Thyroid gland (tissue), 4 donors: ENCODE measurements at regions not wholly inside any gene's neighbourhood (a gene's known extent, or its start where the extent isn't known, plus 50 kb on each side); places are given as distances from the start of the nearest gene placed in this dataset.

Experiments
- POLR2A ChIP-seq, 2 donors: fragments of 450-650 bp; IDR thresholded peaks; one replicate each; pipeline ENCODE4 v1.6.1; 2017; ENCODE audit warnings: antibody characterized with exemption in 2 of 2, mild to moderate bottlenecking in 2 of 2, moderate library complexity in 1 of 2
- TF ChIP-seq, protein P1 (sequence below), 6 experiments: fragments of 200-600 bp in 3 of 6; fragments of 450-650 bp in 3 of 6; sonication (generic) in 3 of 6; IDR thresholded peaks; one replicate each; pipeline ENCODE4 v1.5.1; 2016 to 2019; ENCODE audit warnings: antibody characterized with exemption in 6 of 6, mild to moderate bottlenecking in 2 of 6, inconsistent platforms in 1 of 6, moderate library complexity in 1 of 6

DNA sequence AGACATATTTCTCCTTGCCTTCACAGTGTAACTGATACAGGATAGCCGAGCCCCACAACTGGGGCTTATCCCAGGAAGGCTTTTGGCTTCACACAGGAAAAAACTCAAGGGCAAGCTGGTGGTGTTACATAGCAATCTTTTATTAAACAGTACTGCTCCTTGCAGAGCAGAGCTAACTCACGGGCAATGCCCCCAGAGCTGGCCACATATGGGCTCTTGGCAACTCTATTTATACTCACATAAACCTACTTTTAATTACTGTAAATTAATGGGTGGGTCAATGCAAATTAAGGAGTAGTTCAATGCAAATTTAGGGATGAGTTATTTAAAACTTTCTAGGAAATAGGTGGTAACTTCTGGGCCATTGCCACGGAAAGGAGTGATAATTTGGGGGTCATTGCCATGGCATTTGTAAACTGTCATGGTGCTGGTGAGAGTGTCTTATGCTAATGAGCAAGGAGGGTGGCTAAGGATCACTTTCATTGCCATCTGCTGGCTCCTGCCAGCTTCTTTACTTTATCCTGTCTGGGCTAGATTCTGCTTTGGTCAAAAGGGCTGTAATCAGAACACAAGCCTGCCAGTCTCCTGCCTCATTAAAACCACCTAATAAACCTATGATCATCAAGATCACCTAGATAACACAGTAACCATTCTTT lies 288.8 kb downstream of the CENPC start:
- TF ChIP-seq, protein P1, sequence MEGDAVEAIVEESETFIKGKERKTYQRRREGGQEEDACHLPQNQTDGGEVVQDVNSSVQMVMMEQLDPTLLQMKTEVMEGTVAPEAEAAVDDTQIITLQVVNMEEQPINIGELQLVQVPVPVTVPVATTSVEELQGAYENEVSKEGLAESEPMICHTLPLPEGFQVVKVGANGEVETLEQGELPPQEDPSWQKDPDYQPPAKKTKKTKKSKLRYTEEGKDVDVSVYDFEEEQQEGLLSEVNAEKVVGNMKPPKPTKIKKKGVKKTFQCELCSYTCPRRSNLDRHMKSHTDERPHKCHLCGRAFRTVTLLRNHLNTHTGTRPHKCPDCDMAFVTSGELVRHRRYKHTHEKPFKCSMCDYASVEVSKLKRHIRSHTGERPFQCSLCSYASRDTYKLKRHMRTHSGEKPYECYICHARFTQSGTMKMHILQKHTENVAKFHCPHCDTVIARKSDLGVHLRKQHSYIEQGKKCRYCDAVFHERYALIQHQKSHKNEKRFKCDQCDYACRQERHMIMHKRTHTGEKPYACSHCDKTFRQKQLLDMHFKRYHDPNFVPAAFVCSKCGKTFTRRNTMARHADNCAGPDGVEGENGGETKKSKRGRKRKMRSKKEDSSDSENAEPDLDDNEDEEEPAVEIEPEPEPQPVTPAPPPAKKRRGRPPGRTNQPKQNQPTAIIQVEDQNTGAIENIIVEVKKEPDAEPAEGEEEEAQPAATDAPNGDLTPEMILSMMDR (IDR thresholded peaks at IDR 0.05) = no peak
- no peak for TF ChIP-seq POLR2A (IDR thresholded peaks at IDR 0.05)
